Uterus (tissue), 3 donors: ENCODE measurements at regions not wholly inside any gene's neighbourhood (a gene's known extent, or its start where the extent isn't known, plus 50 kb on each side); places are given as distances from the start of the nearest gene placed in this dataset.

Experiments
- DNase-seq, 2 donors: peaks; one replicate each; pipeline ENCODE4 v3.0.0-alpha.2; 2019 to 2020
- H3K27ac ChIP-seq, 2 donors: fragments of 200-600 bp; sonication (generic); 1 replicate in 1 of 2; 2 replicates in 1 of 2; pipeline ENCODE4 v1.5.1; 2016 to 2018
- H3K27me3 ChIP-seq, 2 donors: fragments of 200-600 bp; sonication (generic); one replicate each; pipeline ENCODE4 v1.5.1; 2018 to 2019; ENCODE audit warnings: control low read depth in 1 of 2
- H3K36me3 ChIP-seq, 2 donors: fragments of 200-600 bp; sonication (generic); one replicate each; pipeline ENCODE4 v1.5.1; 2019; ENCODE audit warnings: control low read depth in 1 of 2
- H3K4me1 ChIP-seq, 2 donors: fragments of 200-600 bp; sonication (generic); one replicate each; pipeline ENCODE4 v1.5.1; 2018 to 2019; ENCODE audit warnings: control low read depth in 1 of 2
- H3K4me3 ChIP-seq, 2 donors: fragments of 200-600 bp; sonication (generic); 1 replicate in 1 of 2; 2 replicates in 1 of 2; pipeline ENCODE4 v1.5.1; 2018 to 2019; ENCODE audit warnings: mild to moderate bottlenecking in 1 of 2
- H3K9me3 ChIP-seq, 2 donors: fragments of 200-600 bp; sonication (generic); one replicate each; pipeline ENCODE4 v1.5.1; 2019; ENCODE audit warnings: control low read depth in 1 of 2
- POLR2A ChIP-seq, 2 donors: fragments of 450-650 bp; IDR thresholded peaks; one replicate each; pipeline ENCODE4 v1.6.1; 2016; ENCODE audit warnings: antibody characterized with exemption in 2 of 2, mild to moderate bottlenecking in 1 of 2, moderate library complexity in 1 of 2
- intact Hi-C: fragments of 100-400 bp; cut with DNase I; formaldehyde crosslinking; loops from one replicate; pipeline ENCODE4 v1.15.1; 2023; ENCODE audit warnings: low total_unique reads
- TF ChIP-seq, protein P1 (sequence below), 4 experiments: fragments of 200-600 bp in 2 of 4; fragments of 450-650 bp in 2 of 4; sonication (generic) in 2 of 4; IDR thresholded peaks; one replicate each; pipeline ENCODE4 v1.5.1; 2016 to 2019; ENCODE audit warnings: antibody characterized with exemption in 4 of 4, mild to moderate bottlenecking in 2 of 4, moderate library complexity in 1 of 4
- donor health status: DM: yes; HTN: yes; CAD: no.

DNA sequence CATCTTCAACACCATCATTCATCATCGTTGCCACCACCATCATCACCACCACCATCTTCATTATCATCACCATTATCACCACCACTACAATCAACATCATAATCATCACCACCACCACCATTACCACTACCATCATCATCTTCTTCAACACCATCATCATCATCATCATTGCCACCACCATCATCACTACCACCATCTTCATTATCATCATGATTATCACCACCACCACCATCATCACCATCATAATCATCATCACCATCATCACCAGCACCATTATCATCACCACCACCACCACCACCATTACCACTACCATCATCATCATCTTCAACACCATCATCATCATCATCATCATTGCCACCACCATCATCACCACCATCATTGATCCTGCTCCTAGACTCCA is 112.7 kb downstream of the OAT start:
- Histone ChIP-seq H3K27me3 (no peaks in the 10 kb centered on the region), H3K4me1 (no peaks in the 10 kb centered on the region), H3K4me3 (no peak overlapping the region), H3K36me3 (no peaks in the 10 kb centered on the region), H3K9me3 (peaks cover 0 to 3% of the 10 kb centered on the region in 2 donors), H3K27ac (no peak overlapping the region)
- TF ChIP-seq, protein P1, sequence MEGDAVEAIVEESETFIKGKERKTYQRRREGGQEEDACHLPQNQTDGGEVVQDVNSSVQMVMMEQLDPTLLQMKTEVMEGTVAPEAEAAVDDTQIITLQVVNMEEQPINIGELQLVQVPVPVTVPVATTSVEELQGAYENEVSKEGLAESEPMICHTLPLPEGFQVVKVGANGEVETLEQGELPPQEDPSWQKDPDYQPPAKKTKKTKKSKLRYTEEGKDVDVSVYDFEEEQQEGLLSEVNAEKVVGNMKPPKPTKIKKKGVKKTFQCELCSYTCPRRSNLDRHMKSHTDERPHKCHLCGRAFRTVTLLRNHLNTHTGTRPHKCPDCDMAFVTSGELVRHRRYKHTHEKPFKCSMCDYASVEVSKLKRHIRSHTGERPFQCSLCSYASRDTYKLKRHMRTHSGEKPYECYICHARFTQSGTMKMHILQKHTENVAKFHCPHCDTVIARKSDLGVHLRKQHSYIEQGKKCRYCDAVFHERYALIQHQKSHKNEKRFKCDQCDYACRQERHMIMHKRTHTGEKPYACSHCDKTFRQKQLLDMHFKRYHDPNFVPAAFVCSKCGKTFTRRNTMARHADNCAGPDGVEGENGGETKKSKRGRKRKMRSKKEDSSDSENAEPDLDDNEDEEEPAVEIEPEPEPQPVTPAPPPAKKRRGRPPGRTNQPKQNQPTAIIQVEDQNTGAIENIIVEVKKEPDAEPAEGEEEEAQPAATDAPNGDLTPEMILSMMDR (IDR thresholded peaks at IDR 0.05), result no peak
- TF ChIP-seq POLR2A (IDR thresholded peaks at IDR 0.05), result no peak
- intact Hi-C loops, result no loop called here
- no peak for DNase-seq

DNA sequence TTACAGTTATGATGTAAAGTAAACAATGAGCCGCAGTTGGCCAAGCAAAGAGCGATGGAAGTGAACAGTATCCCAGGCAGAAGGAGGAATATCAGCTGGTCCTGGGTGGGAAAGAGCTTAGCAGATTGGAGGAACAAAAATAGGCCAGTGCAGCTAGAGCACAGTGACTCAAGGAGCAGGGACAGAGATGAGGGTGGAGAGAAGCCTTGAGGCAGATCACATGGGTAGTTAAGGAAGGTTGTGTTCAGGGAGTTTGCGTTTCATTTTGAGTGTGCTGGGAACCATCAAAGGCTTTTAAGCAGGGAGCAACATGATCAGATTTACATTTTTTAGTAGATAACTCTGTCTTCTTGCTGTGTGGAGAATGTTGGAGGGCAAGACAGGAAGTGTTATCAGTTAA is 113.6 kb downstream of the OAT start:
- TF ChIP-seq, protein P1 (IDR thresholded peaks at IDR 0.05), result no peak
- TF ChIP-seq POLR2A (IDR thresholded peaks at IDR 0.05), result no peak

DNA sequence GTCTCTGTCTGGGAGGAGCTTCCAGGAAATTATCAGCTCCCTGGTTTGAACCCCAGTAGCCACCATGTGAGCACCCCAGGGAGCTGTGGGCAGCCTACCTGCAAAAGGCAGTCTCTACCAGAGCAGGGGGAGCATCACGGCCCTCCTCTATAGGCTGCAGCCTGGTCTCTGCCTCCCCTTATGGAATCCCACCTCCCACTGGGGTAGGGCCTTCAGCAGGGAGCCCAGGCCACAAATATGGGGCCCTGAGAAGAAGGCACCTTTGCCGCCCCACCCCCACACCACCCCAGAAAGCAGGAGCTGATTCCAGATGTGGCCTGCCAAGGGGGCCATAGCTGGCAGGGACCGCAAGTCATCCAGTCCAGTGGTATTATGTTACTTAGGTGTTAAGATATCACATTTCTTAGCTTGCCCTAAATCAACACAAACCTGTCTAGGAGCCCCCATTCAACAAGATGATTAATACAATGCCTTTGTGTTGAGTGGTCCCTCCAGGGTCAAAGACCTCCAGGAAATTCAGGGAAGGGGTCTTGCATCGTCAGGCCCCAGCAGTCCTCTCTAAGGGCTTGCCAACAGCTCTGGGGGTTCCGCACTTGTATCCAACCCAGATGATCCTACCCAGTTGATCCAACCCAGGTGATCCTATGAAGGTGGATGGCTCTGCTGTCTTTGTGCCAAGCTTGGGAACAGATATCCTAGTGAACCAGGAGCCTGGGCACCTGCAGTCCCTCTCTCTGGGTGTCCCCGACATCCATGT is 114.9 kb downstream of the OAT start:
- no peaks in the 10 kb centered on the region for H3K27me3 ChIP-seq
- H3K9me3 ChIP-seq, result no peaks in the 10 kb centered on the region
- intact Hi-C loops, result no loop called here
- H3K4me1 ChIP-seq, result no peaks in the 10 kb centered on the region
- no peaks in the 10 kb centered on the region for H3K36me3 ChIP-seq
- TF ChIP-seq POLR2A (IDR thresholded peaks at IDR 0.05), result no peak
- TF ChIP-seq, protein P1 (IDR thresholded peaks at IDR 0.05), result no peak
- no peak overlapping the region for H3K4me3 ChIP-seq
- H3K27ac ChIP-seq, result no peak overlapping the region
- no peak for DNase-seq

More for the DNA sequence above, 113.6 kb downstream of the OAT start:
- peaks cover 0 to 3% of the 10 kb centered on the region in 2 donors for H3K9me3 ChIP-seq
- no peak overlapping the region for H3K27ac ChIP-seq
- no peaks in the 10 kb centered on the region for H3K27me3 ChIP-seq
- intact Hi-C loops, result no loop called here
- no peaks in the 10 kb centered on the region for H3K4me1 ChIP-seq
- no peak for DNase-seq
- no peaks in the 10 kb centered on the region for H3K36me3 ChIP-seq
- H3K4me3 ChIP-seq, result no peak overlapping the region

DNA sequence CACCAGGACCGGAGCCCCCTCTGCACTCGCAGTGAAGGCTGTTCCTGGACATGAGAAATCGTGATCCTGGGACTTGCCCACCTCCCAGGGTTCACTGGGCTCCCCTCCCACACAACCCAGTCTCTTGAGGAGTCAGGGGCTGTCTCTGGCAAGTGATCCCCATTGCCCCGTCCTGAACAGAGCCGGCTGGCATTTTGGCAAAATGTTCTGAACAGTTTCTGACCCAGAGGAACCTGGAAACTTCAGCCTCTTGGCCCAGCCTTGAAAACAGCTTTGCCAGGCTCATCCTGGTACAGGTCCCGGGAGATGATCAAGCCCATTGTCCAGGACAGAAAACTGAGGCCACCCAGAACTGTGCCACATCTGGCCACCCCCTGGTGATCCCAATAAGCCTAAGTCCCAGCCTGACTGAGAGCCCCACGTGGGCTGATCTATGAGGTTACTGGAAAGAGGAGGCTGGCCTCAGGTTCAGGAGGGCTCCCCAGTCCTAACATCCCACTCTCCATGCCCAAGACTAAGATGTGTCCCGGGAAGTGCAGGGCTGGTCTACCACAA is 115.7 kb downstream of the OAT start:
- Histone ChIP-seq H3K9me3 (no peaks in the 10 kb centered on the region), H3K27ac (no peak overlapping the region), H3K36me3 (no peaks in the 10 kb centered on the region), H3K27me3 (no peaks in the 10 kb centered on the region), H3K4me3 (no peak overlapping the region), H3K4me1 (no peaks in the 10 kb centered on the region)
- TF ChIP-seq POLR2A (IDR thresholded peaks at IDR 0.05), result no peak
- TF ChIP-seq, protein P1 (IDR thresholded peaks at IDR 0.05), result no peak
- intact Hi-C loops, result no loop called here
- DNase-seq, result no peak

DNA sequence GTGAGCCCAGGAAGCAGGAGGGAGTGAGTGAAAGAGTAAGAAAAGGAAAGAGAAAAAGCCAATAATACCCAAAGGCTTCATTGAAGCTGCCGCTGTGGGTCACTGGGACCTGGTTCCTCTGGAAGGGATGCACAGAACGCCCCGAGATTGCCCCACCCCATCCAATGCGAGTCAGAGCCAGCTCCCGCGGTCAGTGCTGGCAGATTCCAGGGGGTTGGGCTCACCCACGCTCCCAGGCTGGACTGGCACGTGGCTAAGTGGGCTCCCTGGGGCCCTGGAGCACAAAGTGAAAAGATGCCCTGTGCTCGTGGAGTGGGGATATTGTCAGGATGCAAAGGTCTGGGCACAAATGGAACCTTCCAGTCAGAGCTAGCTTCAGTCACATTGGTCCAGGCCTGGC is 117.0 kb downstream of the OAT start:
- intact Hi-C loops, result no loop called here
- H3K4me1 ChIP-seq, result no peaks in the 10 kb centered on the region
- no peak for DNase-seq

More for the DNA sequence above, 117.0 kb downstream of the OAT start:
- no peaks in the 10 kb centered on the region for H3K27me3 ChIP-seq
- H3K27ac ChIP-seq, result no peak overlapping the region
- no peaks in the 10 kb centered on the region for H3K36me3 ChIP-seq
- H3K9me3 ChIP-seq, result no peaks in the 10 kb centered on the region
- TF ChIP-seq, protein P1 (IDR thresholded peaks at IDR 0.05), result no peak
- no peak for TF ChIP-seq POLR2A (IDR thresholded peaks at IDR 0.05)
- H3K4me3 ChIP-seq, result no peak overlapping the region
